ENCODE measurements at regions not wholly inside any gene's neighbourhood (a gene's known extent, or its start where the extent isn't known, plus 50 kb on each side); places are given as distances from the start of the nearest gene placed in this dataset.

DNA sequence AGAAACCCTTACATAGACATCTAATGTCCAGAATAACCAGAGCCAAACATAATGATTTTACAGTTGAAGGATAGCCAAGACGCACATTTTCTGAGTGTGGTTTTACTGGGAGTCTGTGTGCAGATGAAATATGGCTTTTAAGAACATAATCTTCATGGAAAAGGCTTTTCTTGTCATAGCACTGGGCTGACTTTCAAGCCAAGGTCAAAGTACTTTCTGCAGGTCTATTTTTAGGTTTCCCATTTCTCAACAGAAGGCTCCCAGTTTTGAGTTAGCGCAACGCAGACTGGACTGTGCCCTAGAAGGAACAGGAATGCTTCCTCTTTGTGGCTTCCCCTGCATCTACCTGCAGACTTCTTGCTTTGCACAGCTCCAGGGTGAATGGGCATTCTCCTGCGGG lies 92.3 kb upstream of the UPP2 start:
- DNase-seq (ENCODE audit: low read depth): no peak
- no peak overlapping the region for H3K4me3 ChIP-seq (ENCODE audit: low read length)
- no peak for TF ChIP-seq CTCF (conservative IDR thresholded peaks at IDR 0.05; ENCODE audit: low read length)

DNA sequence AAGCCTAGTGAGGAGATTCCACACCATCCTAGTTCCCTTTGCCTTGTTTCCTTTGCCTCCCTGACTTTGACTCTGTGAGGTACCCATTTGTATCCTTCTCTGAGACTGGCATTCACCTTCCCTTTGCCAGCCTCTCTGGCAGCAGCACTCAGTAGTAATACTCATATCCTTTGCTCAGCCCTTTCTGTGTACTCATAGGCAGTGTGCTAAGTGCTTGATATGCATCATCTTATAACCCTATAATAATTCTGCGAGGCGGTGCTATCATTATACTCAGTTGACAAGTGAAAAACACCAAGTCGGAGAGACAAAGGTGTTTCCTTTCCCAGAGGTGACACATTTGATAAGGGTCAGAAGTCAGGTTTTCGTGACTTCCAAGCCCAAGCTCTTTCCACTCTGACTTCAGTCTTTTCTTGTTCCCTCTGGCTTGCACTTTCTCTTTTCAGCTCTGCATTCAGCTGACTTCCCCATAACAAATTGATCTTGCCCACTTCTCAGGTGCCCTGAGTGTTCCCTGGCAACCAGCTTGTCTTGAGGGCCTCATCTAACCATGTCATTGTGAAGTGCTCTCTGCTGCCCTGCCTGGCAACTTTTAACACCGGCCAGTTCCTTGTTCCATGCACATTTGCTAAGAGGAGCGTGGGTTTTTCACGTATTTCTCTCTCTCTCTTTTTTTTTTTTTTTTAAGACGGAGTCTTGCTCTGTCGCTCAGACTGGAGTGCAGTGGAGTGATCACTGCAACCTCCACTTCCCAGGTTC lies 94.5 kb upstream of the UPP2 start:
- no peak overlapping the region for H3K4me3 ChIP-seq (ENCODE audit: low read length)
- no peak for TF ChIP-seq CTCF (conservative IDR thresholded peaks at IDR 0.05; ENCODE audit: low read length)
- no peak for DNase-seq (ENCODE audit: low read depth)

GRCh38 chr2:158004126-158004764 lies 97.4 kb upstream of the UPP2 start:
- H3K4me3 ChIP-seq (ENCODE audit: low read length): no peak overlapping the region
- peak; percentile 7 for DNase-seq (ENCODE audit: low read depth)
- TF ChIP-seq CTCF (conservative IDR thresholded peaks at IDR 0.05; ENCODE audit: low read length): no peak

GRCh38 chr2:158002079-158002478 lies 99.6 kb upstream of the UPP2 start:
- DNase-seq (ENCODE audit: low read depth): no peak
- H3K4me3 ChIP-seq (ENCODE audit: low read length): no peak overlapping the region
- no peak for TF ChIP-seq CTCF (conservative IDR thresholded peaks at IDR 0.05; ENCODE audit: low read length)

DNA sequence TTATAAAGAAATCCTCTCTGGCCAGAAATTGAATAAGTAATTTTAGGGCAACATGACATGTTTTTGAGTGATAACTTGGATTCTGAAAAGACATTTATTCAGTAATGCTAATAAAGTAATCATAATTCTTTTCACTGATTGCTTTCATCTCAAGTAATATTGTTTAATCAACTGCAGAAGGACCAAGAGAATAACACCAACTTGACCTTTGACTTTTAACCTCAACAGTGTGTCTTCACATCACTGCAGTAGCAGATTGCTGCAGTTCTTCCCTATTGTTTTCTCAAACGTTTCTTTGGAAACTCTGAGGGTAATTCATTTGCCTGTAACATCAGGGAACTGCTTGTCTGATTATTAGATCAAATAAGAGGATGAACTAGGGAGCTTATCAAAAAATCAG lies 104.9 kb upstream of the UPP2 start:
- DNase-seq (ENCODE audit: low read depth): no peak
- no peak for TF ChIP-seq CTCF (conservative IDR thresholded peaks at IDR 0.05; ENCODE audit: low read length)
- no peak overlapping the region for H3K4me3 ChIP-seq (ENCODE audit: low read length)

GRCh38 chr2:157995117-157995516 lies 106.6 kb upstream of the UPP2 start:
- no peak for DNase-seq (ENCODE audit: low read depth)

More at GRCh38 chr2:157995117-157995516, 106.6 kb upstream of the UPP2 start:
- TF ChIP-seq CTCF (conservative IDR thresholded peaks at IDR 0.05; ENCODE audit: low read length): no peak
- no peak overlapping the region for H3K4me3 ChIP-seq (ENCODE audit: low read length)
